GM12878 (cell line): ENCODE measurements at regions not wholly inside any gene's neighbourhood (a gene's known extent, or its start where the extent isn't known, plus 50 kb on each side); places are given as distances from the start of the nearest gene placed in this dataset.

Source experiments
- ATAC-seq: fragments of 200-7000 bp; cut with Tn5 transposase; 3 replicates; pipeline ENCODE4 v1.9.1; 2020; ENCODE audit warnings: mild to moderate bottlenecking, moderate library complexity
- BruUV-seq: library from RNA; stranded (reverse); fragments of 400-500 nt; replicated peaks from 2 replicates; lab custom pipeline; 2021; lab: Mats Ljungman, UMichigan
- CTCF ChIA-PET: fragments of 300-600 bp; sonication (Branson Sonifier 250); formaldehyde crosslinking; extraction: SDS; loops from one replicate; lab custom pipeline; 2021; ENCODE audit warnings: inconsistent platforms; lab: Yijun Ruan, JAX
- POLR2A ChIA-PET: fragments of 350-600 bp; formaldehyde crosslinking; extraction: SDS; loops from one replicate; lab custom pipeline; 2021; ENCODE audit warnings: inconsistent platforms; lab: Charles Lee
- RAD21 ChIA-PET: fragments of 300-600 bp; sonication (Branson Sonifier 250); formaldehyde crosslinking; loops from one replicate; lab custom pipeline; 2023; ENCODE audit warnings: antibody characterized with exemption; ENCODE audit not compliant: unreplicated experiment; lab: Charles Lee
- SMC1A ChIA-PET: fragments of 300-600 bp; sonication (Branson Sonifier 250); formaldehyde crosslinking; loops from one replicate; lab custom pipeline; 2023; ENCODE audit not compliant: unreplicated experiment, uncharacterized antibody; lab: Charles Lee
- DNase-seq: peaks from one replicate; pipeline ENCODE4 v3.0.0-alpha.2; 2011; ENCODE audit warnings: low read depth, low spot score
- FAIRE-seq: peaks from 3 replicates; lab custom pipeline; 2011; peaks lifted over from hg19 to GRCh38; lab: Jason Lieb, UNC
- H2AFZ ChIP-seq: 2 replicates; pipeline ENCODE4 v1.6.0; 2011; ENCODE audit warnings: low read depth, low read length, control low read depth; ENCODE audit not compliant: control insufficient read depth
- H3K27ac ChIP-seq: 2 replicates; pipeline ENCODE4 v1.5.1; 2011; ENCODE audit warnings: control low read depth; ENCODE audit not compliant: control insufficient read depth, insufficient read depth
- H3K27me3 ChIP-seq, 2 experiments: replicated peaks in 1 of 2; 2 replicates each; pipeline versions ENCODE4 v1.6.0 to v1.6.1; 2011; ENCODE audit warnings: low read length in 1 of 2; ENCODE audit not compliant: control insufficient read depth in 2 of 2, insufficient read depth in 2 of 2
- H3K36me3 ChIP-seq, 2 experiments: 2 replicates each; pipeline ENCODE4 v1.5.1; 2011; ENCODE audit warnings: low read length in 1 of 2; ENCODE audit not compliant: control insufficient read depth in 2 of 2, insufficient read depth in 2 of 2
- H3K4me1 ChIP-seq: 2 replicates; pipeline ENCODE4 v1.6.1; 2011; ENCODE audit warnings: mild to moderate bottlenecking, low read length, moderate library complexity, mixed read lengths; ENCODE audit not compliant: control insufficient read depth, insufficient read depth
- H3K4me2 ChIP-seq: 2 replicates; pipeline ENCODE4 v1.6.0; 2011; ENCODE audit warnings: control low read depth; ENCODE audit not compliant: control insufficient read depth, insufficient read depth
- H3K4me3 ChIP-seq: fragments of 200-600 bp; sonication (generic); 2 replicates; pipeline ENCODE4 v1.5.1; 2016
- H3K79me2 ChIP-seq: 2 replicates; pipeline ENCODE4 v1.6.0; 2011; ENCODE audit warnings: low read length; ENCODE audit not compliant: control insufficient read depth, insufficient read depth
- H3K9ac ChIP-seq: 2 replicates; pipeline ENCODE4 v1.8.0; 2011; ENCODE audit warnings: low read length, control low read depth, mixed read lengths; ENCODE audit not compliant: control insufficient read depth, insufficient read depth
- H3K9me3 ChIP-seq: replicated peaks from 3 replicates; pipeline ENCODE4 v1.5.1; 2011; ENCODE audit warnings: mild to moderate bottlenecking, low read length; ENCODE audit not compliant: control insufficient read depth, insufficient read depth
- H4K20me1 ChIP-seq: 2 replicates; pipeline ENCODE4 v1.6.0; 2011; ENCODE audit not compliant: control insufficient read depth, insufficient read depth
- CBX3 ChIP-seq: fragments of 200-600 bp; sonication (generic); IDR thresholded peaks from 2 replicates; pipeline ENCODE4 v1.6.1; 2016; ENCODE audit warnings: low read depth, borderline replicate concordance
- EGR1 ChIP-seq, 2 experiments: IDR thresholded peaks; 1 replicate in 1 of 2; 2 replicates in 1 of 2; pipeline ENCODE4 v1.6.1; 2011 to 2012; ENCODE audit warnings: low read depth in 2 of 2, low read length in 2 of 2, borderline replicate concordance in 1 of 2, mild to moderate bottlenecking in 1 of 2, moderate library complexity in 1 of 2
- JUND ChIP-seq: IDR thresholded peaks from 2 replicates; pipeline ENCODE4 v1.6.1; 2012; ENCODE audit warnings: low read depth, mild to moderate bottlenecking, low read length, improper control_type of control experiment, moderate library complexity
- LARP7 ChIP-seq: fragments of 450-650 bp; IDR thresholded peaks from 2 replicates; pipeline ENCODE4 v1.6.1; 2017; ENCODE audit warnings: mild to moderate bottlenecking
- NR2C2 ChIP-seq: IDR thresholded peaks from 2 replicates; pipeline ENCODE4 v1.6.1; 2011; ENCODE audit warnings: borderline replicate concordance, low read depth; ENCODE audit not compliant: control insufficient read depth, insufficient read length
- POLR2A ChIP-seq: IDR thresholded peaks from 2 replicates; pipeline ENCODE4 v1.6.1; 2011; ENCODE audit warnings: low read depth, mild to moderate bottlenecking, low read length
- POLR2AphosphoS5 ChIP-seq: IDR thresholded peaks from 2 replicates; pipeline ENCODE4 v1.6.1; 2011; ENCODE audit warnings: mild to moderate bottlenecking, low read length, inconsistent platforms
- POU2F2 ChIP-seq: IDR thresholded peaks from 3 replicates; pipeline ENCODE4 v1.6.1; 2011; ENCODE audit warnings: low read depth, mild to moderate bottlenecking, low read length, borderline replicate concordance
- RB1 ChIP-seq: fragments of 450-650 bp; formaldehyde crosslinking; IDR thresholded peaks from 2 replicates; pipeline ENCODE4 v1.6.1; 2017; ENCODE audit warnings: mild to moderate bottlenecking, borderline replicate concordance
- SREBF2 ChIP-seq: IDR thresholded peaks from 2 replicates; pipeline ENCODE4 v1.6.1; 2012; ENCODE audit warnings: mild to moderate bottlenecking, low read length
- ZNF687 ChIP-seq: fragments of 450-650 bp; IDR thresholded peaks from 2 replicates; pipeline ENCODE4 v1.6.1; 2017; ENCODE audit warnings: mild to moderate bottlenecking, moderate library complexity
- WGBS: methylation state at CpG from one replicate; pipeline ENCODE4 v1.1.6; 2016; ENCODE audit warnings: low lambda C conversion rate; ENCODE audit not compliant: insufficient replicate concordance, insufficient coverage; ENCODE audit errors: missing lambda C conversion rate; 5-methylcytosine and 5-hydroxymethylcytosine counted together
- in situ Hi-C: fragments of 300-500 bp; cut with MboI; formaldehyde crosslinking; loops from 9 replicates; pipeline ENCODE4 v1.14.3; 2018; ENCODE audit warnings: mixed read lengths
- intact Hi-C: fragments of 100-400 bp; cut with micrococcal nuclease; formaldehyde crosslinking; loops from one replicate; pipeline ENCODE4 v1.14.2; 2022; ENCODE audit not compliant: unreplicated experiment

- TF ChIP-seq POU2F2 = no peak
- no peak for TF ChIP-seq ZNF687
- TF ChIP-seq POLR2A = no peak
- no peak for TF ChIP-seq LARP7
- TF ChIP-seq JUND = no peak
These were observed 167.8 kb upstream of the CDH5 start (continued) for GRCh38 chr16:66198641-66199040.

GRCh38 chr16:66197668-66198278 is 168.7 kb upstream of the CDH5 start:
- Histone ChIP-seq H3K9ac (no peak overlapping the region), H3K36me3 (no peaks in the 10 kb centered on the region), H3K27ac (no peak overlapping the region), H3K79me2 (no peaks in the 10 kb centered on the region), H3K4me2 (no peak overlapping the region), H4K20me1 (no peaks in the 10 kb centered on the region), H3K4me3 (no peak overlapping the region), H3K27me3 (no peaks in the 10 kb centered on the region), H2AFZ (no peak overlapping the region), H3K9me3 (no peaks in the 10 kb centered on the region), H3K4me1 (no peaks in the 10 kb centered on the region)
- in situ Hi-C loops = no loop called here
- no peak for FAIRE-seq
- ChIA-PET RAD21 (no interaction called here), POLR2A (no interaction called here), CTCF (no interaction called here), SMC1A (no interaction called here)
- WGBS = 16% methylated on average over 4 of the region's 4 CpGs
- no TSS peak for BruUV-seq
- intact Hi-C loops = no loop called here
- ATAC-seq = no peak
- DNase-seq = no peak
- TF ChIP-seq RB1 = no peak
- no peak for TF ChIP-seq POLR2AphosphoS5
- TF ChIP-seq EGR1 (IDR thresholded peaks at IDR 0.05; ENCODE audit: borderline replicate concordance in 1 of 2, low read depth in 2 of 2, low read length in 2 of 2) = no peak
- no peak for TF ChIP-seq CBX3
- no peak for TF ChIP-seq NR2C2
- no peak for TF ChIP-seq SREBF2
